Panc1 (cell line): ENCODE measurements at regions not wholly inside any gene's neighbourhood (a gene's known extent, or its start where the extent isn't known, plus 50 kb on each side); places are given as distances from the start of the nearest gene placed in this dataset.

Source experiments
- ATAC-seq: fragments of 200-7000 bp; cut with Tn5 transposase; 2 replicates; pipeline ENCODE4 v1.9.1; 2020; ENCODE audit warnings: mild to moderate bottlenecking, moderate library complexity
- BruUV-seq: library from RNA; stranded (reverse); fragments of 400-500 nt; replicated peaks from 2 replicates; lab custom pipeline; 2021; lab: Mats Ljungman, UMichigan
- CTCF ChIA-PET: fragments of 300-600 bp; sonication (Branson Sonifier 250); formaldehyde crosslinking; loops from one replicate; lab custom pipeline; 2022; ENCODE audit warnings: antibody characterized with exemption; lab: Charles Lee
- POLR2A ChIA-PET: fragments of 300-600 bp; sonication (Branson Sonifier 250); formaldehyde crosslinking; loops from one replicate; lab custom pipeline; 2022; ENCODE audit warnings: antibody characterized with exemption; lab: Charles Lee
- DNase-seq: peaks from one replicate; pipeline ENCODE4 v3.0.0-alpha.2; 2010; ENCODE audit warnings: low read depth, low spot score
- H3K27ac ChIP-seq: 2 replicates; pipeline ENCODE4 v1.5.1; 2011; ENCODE audit warnings: mild to moderate bottlenecking, low read length, inconsistent platforms
- H3K27me3 ChIP-seq: fragments of 200-500 bp; sonication (Bioruptor generic); 2 replicates; pipeline ENCODE4 v1.6.0; 2014; ENCODE audit warnings: low read length, inconsistent platforms; ENCODE audit not compliant: control insufficient read depth, insufficient read depth
- H3K36me3 ChIP-seq: fragments of 200-500 bp; sonication (Bioruptor generic); 2 replicates; pipeline ENCODE4 v1.5.1; 2014; ENCODE audit warnings: inconsistent platforms, mild to moderate bottlenecking, low read length, moderate library complexity; ENCODE audit not compliant: control insufficient read depth, insufficient read depth
- H3K4me1 ChIP-seq: 2 replicates; pipeline ENCODE4 v1.5.1; 2011; ENCODE audit warnings: inconsistent platforms, mild to moderate bottlenecking, low read length, moderate library complexity; ENCODE audit not compliant: control insufficient read depth, insufficient read depth
- H3K4me3 ChIP-seq, 2 experiments: 2 replicates each; pipeline ENCODE4 v1.5.1; 2011 to 2012; ENCODE audit warnings: low read depth in 2 of 2, low read length in 2 of 2, mild to moderate bottlenecking in 2 of 2, inconsistent platforms in 1 of 2, moderate library complexity in 1 of 2
- H3K9me3 ChIP-seq: fragments of 200-500 bp; sonication (Bioruptor generic); 2 replicates; pipeline ENCODE4 v1.5.1; 2014; ENCODE audit warnings: low read depth, mild to moderate bottlenecking, inconsistent platforms, low read length, moderate library complexity; ENCODE audit not compliant: control insufficient read depth, insufficient read depth
- POLR2AphosphoS5 ChIP-seq: IDR thresholded peaks from 2 replicates; pipeline ENCODE4 v1.6.1; 2012; ENCODE audit warnings: mild to moderate bottlenecking, low read depth, low read length, moderate library complexity
- SIN3A ChIP-seq: IDR thresholded peaks from 2 replicates; pipeline ENCODE4 v1.6.1; 2012; ENCODE audit warnings: low read depth, mild to moderate bottlenecking, low read length, moderate library complexity, borderline replicate concordance; ENCODE audit not compliant: insufficient read depth
- TCF7L2 ChIP-seq: IDR thresholded peaks from 2 replicates; pipeline ENCODE4 v1.6.1; 2011; ENCODE audit warnings: mild to moderate bottlenecking, low read depth, low read length, inconsistent platforms
- in situ Hi-C: cut with HindIII; loops from 2 replicates; pipeline ENCODE4 v1.10.0; 2016; ENCODE audit warnings: low sequenced_read_pairs, low pct_unique_long_range_greater_than_20kb
- intact Hi-C: fragments of 100-400 bp; cut with micrococcal nuclease; formaldehyde crosslinking; loops from one replicate; pipeline ENCODE4 v1.10.0; 2022; ENCODE audit not compliant: unreplicated experiment
- TF ChIP-seq, protein P1 (sequence below), 2 experiments: IDR thresholded peaks; 2 replicates each; pipeline ENCODE4 v1.6.1; 2011 to 2012; ENCODE audit warnings: low read depth in 2 of 2, control low read depth in 1 of 2, low read length in 1 of 2, mild to moderate bottlenecking in 1 of 2, moderate library complexity in 1 of 2; ENCODE audit not compliant: insufficient read depth in 1 of 2
- TF ChIP-seq, protein P2 (sequence below): fragments of 450-650 bp; IDR thresholded peaks from 2 replicates; pipeline ENCODE4 v1.5.1; 2017; ENCODE audit warnings: mild to moderate bottlenecking

DNA sequence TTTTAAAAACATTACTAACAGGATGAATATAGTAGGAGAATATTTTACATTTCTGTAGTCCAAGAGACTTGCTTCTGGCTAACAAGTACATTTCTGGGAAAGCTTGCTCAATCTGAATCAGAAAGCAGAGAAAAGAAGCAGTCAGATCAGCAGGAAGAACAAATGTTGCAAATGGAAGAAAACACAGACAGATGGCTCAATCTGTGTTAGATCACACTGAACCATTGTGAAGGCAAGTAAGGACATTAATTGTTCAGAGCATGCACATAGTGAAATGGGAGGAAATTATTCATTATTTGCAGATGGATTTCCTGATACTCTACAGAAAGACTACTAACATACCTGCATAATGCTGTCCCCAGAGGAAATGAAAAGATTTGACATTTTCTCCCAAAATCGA, 65.2 kb upstream of the CNOT2 start:
- Histone ChIP-seq H3K4me1 (no peaks in the 10 kb centered on the region), H3K36me3 (no peaks in the 10 kb centered on the region), H3K9me3 (peaks cover 3% of the 10 kb centered on the region; the same call in 1 of the 2 replicates), H3K27ac (no peak overlapping the region), H3K4me3 (no peak overlapping the region), H3K27me3 (no peaks in the 10 kb centered on the region)
- TF ChIP-seq, protein P1, sequence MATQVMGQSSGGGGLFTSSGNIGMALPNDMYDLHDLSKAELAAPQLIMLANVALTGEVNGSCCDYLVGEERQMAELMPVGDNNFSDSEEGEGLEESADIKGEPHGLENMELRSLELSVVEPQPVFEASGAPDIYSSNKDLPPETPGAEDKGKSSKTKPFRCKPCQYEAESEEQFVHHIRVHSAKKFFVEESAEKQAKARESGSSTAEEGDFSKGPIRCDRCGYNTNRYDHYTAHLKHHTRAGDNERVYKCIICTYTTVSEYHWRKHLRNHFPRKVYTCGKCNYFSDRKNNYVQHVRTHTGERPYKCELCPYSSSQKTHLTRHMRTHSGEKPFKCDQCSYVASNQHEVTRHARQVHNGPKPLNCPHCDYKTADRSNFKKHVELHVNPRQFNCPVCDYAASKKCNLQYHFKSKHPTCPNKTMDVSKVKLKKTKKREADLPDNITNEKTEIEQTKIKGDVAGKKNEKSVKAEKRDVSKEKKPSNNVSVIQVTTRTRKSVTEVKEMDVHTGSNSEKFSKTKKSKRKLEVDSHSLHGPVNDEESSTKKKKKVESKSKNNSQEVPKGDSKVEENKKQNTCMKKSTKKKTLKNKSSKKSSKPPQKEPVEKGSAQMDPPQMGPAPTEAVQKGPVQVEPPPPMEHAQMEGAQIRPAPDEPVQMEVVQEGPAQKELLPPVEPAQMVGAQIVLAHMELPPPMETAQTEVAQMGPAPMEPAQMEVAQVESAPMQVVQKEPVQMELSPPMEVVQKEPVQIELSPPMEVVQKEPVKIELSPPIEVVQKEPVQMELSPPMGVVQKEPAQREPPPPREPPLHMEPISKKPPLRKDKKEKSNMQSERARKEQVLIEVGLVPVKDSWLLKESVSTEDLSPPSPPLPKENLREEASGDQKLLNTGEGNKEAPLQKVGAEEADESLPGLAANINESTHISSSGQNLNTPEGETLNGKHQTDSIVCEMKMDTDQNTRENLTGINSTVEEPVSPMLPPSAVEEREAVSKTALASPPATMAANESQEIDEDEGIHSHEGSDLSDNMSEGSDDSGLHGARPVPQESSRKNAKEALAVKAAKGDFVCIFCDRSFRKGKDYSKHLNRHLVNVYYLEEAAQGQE (IDR thresholded peaks at IDR 0.05; ENCODE audit: insufficient read depth in 1 of 2, low read depth in 2 of 2, low read length in 1 of 2), result no peak
- TF ChIP-seq SIN3A, result no peak
- BruUV-seq, result no TSS peak
- CTCF ChIA-PET, result no interaction called here
- DNase-seq, result no peak
- intact Hi-C loops (no loop called here), in situ Hi-C loops (no loop called here)
- no peak for ATAC-seq
- POLR2A ChIA-PET, result no interaction called here

DNA sequence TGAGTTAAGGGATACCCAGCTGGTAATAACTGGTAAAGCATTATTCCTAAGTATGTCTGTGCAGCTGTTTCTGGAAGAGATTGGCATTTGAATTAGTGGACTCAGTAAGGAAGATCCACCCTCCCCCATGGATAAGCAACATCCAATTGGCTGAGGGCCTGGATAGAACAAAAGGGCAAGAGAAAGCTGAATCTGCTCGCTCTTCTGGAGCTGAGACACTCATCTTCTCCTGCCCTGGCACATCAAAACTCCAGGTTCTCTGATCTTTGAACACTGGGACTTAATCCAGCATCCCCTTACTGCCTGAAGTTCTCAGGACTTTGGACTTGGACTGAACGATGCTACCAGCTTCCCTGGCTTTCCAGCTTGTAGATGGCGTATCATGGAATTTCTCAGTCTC, 63.1 kb upstream of the CNOT2 start:
- H3K36me3 ChIP-seq, result no peaks in the 10 kb centered on the region
- ChIA-PET POLR2A (no interaction called here), CTCF (no interaction called here)
- intact Hi-C loops (no loop called here), in situ Hi-C loops (no loop called here)
- no peak overlapping the region for H3K27ac ChIP-seq
- H3K27me3 ChIP-seq, result no peaks in the 10 kb centered on the region
- ATAC-seq, result no peak
- no peak for DNase-seq
- no TSS peak for BruUV-seq
- TF ChIP-seq, protein P2, sequence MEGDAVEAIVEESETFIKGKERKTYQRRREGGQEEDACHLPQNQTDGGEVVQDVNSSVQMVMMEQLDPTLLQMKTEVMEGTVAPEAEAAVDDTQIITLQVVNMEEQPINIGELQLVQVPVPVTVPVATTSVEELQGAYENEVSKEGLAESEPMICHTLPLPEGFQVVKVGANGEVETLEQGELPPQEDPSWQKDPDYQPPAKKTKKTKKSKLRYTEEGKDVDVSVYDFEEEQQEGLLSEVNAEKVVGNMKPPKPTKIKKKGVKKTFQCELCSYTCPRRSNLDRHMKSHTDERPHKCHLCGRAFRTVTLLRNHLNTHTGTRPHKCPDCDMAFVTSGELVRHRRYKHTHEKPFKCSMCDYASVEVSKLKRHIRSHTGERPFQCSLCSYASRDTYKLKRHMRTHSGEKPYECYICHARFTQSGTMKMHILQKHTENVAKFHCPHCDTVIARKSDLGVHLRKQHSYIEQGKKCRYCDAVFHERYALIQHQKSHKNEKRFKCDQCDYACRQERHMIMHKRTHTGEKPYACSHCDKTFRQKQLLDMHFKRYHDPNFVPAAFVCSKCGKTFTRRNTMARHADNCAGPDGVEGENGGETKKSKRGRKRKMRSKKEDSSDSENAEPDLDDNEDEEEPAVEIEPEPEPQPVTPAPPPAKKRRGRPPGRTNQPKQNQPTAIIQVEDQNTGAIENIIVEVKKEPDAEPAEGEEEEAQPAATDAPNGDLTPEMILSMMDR, result no peak
- TF ChIP-seq SIN3A, result no peak
- TF ChIP-seq, protein P1 (IDR thresholded peaks at IDR 0.05; ENCODE audit: insufficient read depth in 1 of 2, low read depth in 2 of 2, low read length in 1 of 2), result no peak
- TF ChIP-seq TCF7L2, result no peak
- no peak for TF ChIP-seq POLR2AphosphoS5
- no peak overlapping the region for H3K4me3 ChIP-seq
- peaks cover 3% of the 10 kb centered on the region; the same call in 1 of the 2 replicates for H3K9me3 ChIP-seq
- H3K4me1 ChIP-seq, result no peaks in the 10 kb centered on the region
